Fibroblast of mammary gland (primary cell): ENCODE measurements at regions not wholly inside any gene's neighbourhood (a gene's known extent, or its start where the extent isn't known, plus 50 kb on each side); places are given as distances from the start of the nearest gene placed in this dataset.

Experiments used
- DNase-seq: peaks from one replicate; pipeline ENCODE4 v3.0.0-alpha.2; 2010; ENCODE audit warnings: low read depth
- H3K4me3 ChIP-seq: 2 replicates; pipeline ENCODE4 v1.5.1; 2011; ENCODE audit warnings: low read depth, mild to moderate bottlenecking, low read length, moderate library complexity; ENCODE audit not compliant: control insufficient read depth
- TF ChIP-seq, protein P1 (sequence below): conservative IDR thresholded peaks from 2 replicates; pipeline ENCODE4 v1.5.1; 2011; ENCODE audit warnings: low read depth, low read length, inconsistent platforms; ENCODE audit not compliant: control insufficient read depth, insufficient read depth

DNA sequence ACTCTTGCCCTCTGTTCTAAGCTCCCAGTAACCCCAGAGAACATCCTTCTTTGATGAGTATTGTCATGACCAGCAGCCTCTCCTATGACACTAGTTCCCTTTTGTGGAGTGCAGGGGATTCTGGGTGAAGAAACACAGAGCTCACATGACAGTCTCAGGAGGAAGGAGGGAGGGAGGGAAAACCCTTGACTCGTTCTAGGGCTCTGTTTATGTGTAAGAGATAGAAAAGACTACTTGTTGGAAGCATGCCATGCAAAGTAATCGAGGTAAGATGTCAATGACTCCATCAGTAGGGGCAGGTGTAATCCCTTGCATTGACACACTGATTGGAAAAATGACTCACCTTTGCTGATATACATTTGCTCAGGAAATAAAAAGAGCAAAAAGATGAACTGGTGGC lies 190.2 kb upstream of the ELL2 start:
- no peak overlapping the region for H3K4me3 ChIP-seq
- DNase-seq: peak; percentile 16
- TF ChIP-seq, protein P1, sequence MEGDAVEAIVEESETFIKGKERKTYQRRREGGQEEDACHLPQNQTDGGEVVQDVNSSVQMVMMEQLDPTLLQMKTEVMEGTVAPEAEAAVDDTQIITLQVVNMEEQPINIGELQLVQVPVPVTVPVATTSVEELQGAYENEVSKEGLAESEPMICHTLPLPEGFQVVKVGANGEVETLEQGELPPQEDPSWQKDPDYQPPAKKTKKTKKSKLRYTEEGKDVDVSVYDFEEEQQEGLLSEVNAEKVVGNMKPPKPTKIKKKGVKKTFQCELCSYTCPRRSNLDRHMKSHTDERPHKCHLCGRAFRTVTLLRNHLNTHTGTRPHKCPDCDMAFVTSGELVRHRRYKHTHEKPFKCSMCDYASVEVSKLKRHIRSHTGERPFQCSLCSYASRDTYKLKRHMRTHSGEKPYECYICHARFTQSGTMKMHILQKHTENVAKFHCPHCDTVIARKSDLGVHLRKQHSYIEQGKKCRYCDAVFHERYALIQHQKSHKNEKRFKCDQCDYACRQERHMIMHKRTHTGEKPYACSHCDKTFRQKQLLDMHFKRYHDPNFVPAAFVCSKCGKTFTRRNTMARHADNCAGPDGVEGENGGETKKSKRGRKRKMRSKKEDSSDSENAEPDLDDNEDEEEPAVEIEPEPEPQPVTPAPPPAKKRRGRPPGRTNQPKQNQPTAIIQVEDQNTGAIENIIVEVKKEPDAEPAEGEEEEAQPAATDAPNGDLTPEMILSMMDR: no peak

DNA sequence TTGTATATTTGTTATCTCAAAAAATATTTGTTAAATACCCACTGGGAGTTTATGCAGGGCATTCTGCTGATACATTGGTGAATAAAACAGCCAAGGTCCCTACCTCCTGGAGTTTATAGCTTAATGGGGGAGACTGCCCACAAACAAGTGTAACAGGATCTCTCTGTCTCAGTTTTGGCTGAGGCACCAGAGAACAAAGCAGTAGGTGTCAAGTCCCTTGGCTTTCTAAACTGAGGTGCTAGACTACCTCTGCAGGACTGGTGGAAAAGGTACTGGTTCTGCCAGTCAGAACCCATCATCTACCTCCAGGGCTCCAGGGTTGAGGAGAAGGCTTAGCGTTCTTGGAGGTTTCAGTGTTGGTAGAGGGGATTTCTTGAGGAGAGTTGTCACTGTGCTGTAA lies 188.4 kb upstream of the ELL2 start:
- TF ChIP-seq, protein P1: no peak
- no peak overlapping the region for H3K4me3 ChIP-seq
- DNase-seq: no peak

DNA sequence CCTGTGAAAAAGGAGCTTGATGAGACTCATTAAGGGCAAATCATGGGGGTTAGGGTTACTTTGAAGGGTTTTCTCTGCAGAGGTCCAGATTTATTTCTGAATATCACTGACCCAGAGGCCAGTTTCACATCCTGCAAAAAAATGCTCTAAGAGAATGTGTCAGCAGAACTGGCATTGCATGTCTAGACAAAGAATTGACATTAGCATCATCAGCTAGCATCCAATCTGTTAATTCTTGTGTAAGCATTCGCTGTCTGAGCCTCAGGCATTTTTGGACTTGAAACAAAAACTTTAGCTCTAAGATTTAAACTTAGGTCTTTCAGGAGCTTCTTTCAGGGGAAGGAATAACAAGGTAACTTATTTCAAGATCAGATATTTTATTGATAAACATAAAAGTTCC lies 187.9 kb upstream of the ELL2 start:
- H3K4me3 ChIP-seq: no peak overlapping the region
- DNase-seq: no peak
- TF ChIP-seq, protein P1: no peak

DNA sequence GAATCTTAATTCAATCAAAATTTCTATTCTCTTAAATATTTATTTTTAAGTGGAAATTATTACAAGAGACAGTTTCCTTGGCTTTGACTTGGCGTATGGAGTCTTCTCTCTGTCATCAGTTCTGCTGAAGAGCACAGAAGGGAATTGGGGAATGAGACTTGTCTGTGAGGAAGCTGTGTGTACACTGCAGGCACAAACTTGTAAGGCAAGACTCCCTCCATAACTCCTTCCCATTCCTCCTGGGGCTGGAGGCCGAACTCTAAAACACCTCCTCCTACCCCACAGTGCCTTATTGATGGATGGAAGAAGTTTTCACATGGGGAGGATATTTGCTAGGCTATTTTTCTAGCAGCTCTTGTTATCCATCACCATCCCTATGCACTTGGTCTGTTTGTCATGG lies 187.4 kb upstream of the ELL2 start:
- H3K4me3 ChIP-seq: no peak overlapping the region
- DNase-seq: no peak
- TF ChIP-seq, protein P1: no peak

DNA sequence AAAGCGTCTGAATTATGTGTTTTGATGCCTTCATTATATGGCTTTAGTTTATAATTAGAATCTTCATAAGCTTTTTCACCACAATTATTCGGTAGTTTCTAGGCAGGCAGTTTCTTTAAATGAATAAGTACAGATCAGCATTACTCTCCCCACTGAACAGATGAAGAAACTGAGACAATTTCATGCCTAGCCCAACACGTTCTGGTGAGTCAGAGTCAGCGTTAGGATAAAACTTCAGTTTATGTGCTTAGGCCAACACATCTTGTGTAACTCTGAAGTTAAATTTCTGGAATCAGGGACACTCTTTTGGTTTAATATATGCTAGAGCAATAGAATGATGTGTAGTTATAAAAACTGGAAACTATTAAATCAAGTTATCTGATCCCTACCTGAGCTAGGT lies 186.7 kb upstream of the ELL2 start:
- TF ChIP-seq, protein P1: no peak
- no peak overlapping the region for H3K4me3 ChIP-seq
- DNase-seq: no peak

DNA sequence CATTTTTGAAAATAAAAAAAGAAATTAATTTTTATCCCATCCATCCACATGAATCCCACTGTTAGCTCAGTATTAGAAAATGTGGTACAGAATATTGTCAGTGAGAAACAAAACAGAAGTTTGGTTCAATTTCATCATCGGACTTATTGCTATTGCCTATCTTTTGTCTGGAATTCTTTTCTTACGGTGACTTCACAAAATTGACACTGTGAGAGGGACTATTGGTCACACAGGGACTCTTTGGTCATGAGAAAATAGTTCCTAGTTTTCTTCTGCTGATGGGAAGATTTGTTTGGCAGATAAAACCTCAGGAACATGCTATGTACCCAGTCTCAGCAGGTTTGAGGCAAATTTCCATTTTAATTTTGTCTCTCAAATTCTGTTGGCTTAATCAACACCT lies 186.2 kb upstream of the ELL2 start:
- DNase-seq: no peak
- TF ChIP-seq, protein P1: no peak
- no peak overlapping the region for H3K4me3 ChIP-seq

DNA sequence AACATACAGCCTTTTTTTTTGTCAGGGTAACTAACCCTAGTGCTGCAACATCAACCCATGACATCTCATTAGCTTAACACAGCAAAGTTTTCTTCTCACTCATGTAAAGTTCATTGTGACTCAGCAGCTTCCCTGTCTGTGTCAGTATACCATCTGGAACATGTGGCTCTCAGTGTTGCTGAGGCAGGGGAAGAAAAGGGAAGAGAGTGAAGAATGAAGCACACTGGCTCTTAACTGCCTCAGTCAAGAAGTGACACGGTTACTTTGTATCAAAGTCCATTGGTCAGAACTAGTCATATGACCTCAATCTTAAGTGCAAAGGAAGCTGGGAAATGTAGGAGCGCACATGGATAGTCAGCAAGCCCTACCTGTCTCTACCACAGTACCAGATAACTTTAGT lies 185.0 kb upstream of the ELL2 start:
- TF ChIP-seq, protein P1: no peak
- H3K4me3 ChIP-seq: no peak overlapping the region
- DNase-seq: peak; percentile 92
